ENCODE measurements at regions not wholly inside any gene's neighbourhood (a gene's known extent, or its start where the extent isn't known, plus 50 kb on each side); places are given as distances from the start of the nearest gene placed in this dataset.

DNA sequence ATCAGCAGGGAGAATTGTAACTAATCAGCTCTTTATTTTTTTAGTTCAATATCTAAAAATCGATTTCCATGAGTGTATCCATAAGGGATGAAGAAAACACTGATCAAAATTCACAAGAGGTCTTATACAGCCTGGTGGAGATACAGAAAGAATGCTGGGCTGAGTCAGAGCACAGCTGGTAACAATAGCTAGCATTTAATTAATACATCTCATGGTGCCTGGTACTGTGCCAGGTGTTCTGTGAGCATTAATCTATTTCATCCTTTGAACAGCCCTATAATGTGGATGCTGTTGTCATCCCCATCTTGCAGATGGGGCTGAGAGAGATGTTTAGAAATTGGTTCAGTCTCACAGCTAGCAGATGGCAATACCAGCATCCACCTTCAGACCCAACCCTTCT is 250.9 kb upstream of the RPS6KA3 start:
- DNase-seq, result no peak

- DNase-seq, result no peak
Observed at GRCh38 chrX:20515841-20516461, 249.2 kb upstream of the RPS6KA3 start.

DNA sequence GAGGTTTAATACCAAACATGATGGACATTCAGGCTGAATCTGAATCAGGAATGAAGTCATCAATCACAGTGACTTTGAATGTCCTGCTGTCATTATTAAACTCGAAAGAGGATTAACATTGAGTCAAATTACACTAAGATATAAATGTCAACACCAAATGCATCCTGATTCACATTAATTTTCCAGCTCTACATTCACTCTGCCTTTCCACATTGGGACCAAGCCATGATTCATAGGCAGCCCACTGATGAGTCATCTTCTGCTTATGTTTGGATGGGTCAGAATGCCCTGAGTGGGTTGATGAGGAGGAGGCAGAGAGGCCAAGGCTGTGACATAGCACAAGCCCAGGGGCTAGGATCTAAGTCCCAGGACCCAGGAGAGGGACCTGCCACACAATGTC is 247.6 kb upstream of the RPS6KA3 start:
- DNase-seq, result no peak

DNA sequence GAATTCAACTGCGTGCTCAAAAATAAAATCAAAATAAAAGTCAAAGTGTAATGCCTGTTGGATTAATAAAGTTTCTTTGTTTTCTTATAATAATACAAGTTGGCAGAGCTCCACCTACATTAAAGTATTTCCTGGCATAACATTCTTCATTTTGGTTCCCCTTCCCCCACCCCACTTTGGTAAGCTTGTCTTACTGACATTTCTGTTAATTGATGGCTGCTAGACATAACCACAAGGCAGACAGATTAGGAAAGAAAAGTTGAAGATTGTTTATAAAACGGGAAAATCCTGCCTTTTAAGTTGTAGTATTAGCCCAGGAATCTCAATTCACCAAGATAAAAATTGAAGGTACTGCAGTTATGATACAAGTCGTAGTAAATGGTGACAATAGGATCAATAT is 246.5 kb upstream of the RPS6KA3 start:
- DNase-seq, result no peak

DNA sequence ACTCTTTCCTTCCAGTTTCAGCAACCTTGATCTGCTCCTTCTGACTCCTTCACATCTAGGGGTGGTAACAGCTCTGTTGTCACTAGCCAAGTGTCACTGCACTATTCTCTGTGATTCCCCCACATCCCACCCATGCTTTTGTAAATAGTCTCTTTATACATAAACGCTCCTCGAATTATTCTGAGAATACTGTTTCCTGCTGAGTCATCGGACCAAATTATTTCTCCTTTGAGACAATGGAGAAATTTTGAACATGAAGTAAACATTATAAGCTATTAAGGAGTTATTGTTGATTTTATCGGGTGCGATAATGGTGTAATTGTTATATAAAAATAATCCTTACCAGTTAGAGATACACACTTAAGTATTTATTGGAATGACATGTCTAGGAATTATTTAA is 245.1 kb upstream of the RPS6KA3 start:
- no peak for DNase-seq

- no peak for DNase-seq
Observed at GRCh38 chrX:20507901-20508620, 241.4 kb upstream of the RPS6KA3 start.

- DNase-seq, result no peak
Observed at GRCh38 chrX:20506739-20507138, 240.0 kb upstream of the RPS6KA3 start.

- no peak for DNase-seq
Observed at GRCh38 chrX:20500949-20501348, 234.2 kb upstream of the RPS6KA3 start.

DNA sequence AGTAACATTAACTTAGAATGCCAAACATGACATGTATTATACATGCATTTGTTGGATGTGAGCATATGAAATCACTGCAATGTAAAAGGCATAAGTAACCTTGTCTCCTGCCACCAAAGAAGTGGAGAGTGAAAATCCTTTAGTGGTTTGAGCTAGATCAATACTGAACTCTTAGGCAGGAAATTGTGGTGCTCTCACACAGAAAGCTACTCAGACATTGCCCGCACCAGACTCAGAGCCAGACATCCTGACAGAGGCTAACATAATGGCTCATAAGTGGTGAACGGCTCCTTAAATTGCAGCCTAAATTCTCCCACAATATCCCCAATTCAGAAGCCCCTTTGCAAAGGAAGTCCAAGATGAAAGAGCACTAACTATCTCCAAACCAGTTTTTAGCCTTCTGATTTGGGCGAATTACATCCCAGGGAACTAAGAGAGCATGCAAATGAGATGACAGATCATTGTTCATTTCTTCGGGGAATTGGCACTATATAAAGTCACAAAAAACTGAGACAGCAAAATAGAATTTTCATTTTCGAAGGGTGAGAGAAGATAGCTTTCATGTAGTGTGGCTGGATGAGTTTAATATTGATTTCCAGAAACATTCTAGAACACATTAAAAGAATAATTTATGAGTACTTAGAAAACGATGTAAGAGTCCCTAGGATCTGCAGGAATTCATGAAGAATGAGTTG is 233.6 kb upstream of the RPS6KA3 start:
- no peak for DNase-seq

DNA sequence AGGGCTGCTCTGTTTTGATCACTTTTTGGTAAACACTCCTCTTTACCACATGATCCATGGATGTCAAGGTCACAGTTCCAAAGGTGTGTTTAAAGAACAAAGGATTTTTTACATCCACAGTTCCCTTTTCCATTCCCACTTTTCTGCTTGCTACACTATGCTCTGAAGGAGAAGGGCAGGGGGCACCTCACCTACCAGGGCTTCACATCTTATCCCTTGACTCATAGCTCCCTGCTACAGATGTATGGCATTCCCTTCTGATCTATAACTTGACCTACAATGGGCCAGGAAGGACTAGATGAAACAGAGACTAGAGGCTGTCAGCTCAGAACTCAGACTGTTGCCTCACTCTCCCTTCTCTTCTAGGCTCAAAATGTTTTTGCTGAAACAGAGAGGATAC is 233.1 kb upstream of the RPS6KA3 start:
- no peak for DNase-seq

GRCh38 chrX:20498851-20499635 is 232.3 kb upstream of the RPS6KA3 start:
- no peak for DNase-seq

GRCh38 chrX:20495575-20495974 is 228.9 kb upstream of the RPS6KA3 start:
- DNase-seq, result no peak

DNA sequence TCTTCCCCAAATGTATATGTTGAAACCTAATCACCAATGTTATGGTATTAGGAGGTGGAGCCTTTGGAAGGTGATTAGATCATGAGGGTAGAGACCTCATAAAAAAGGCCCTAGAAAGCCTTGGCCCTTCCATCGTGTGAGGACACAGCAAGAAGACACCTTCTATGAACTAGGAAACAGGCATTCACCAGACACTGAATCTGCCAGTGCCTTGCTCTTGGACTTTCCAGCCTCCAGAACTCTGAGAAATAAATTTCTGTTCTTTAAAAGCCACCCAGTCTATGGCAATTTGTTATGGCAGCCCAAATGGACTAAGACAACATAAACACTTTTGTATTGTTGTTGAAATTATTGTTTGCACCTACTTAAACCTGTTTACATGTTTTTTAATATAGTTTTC is 221.8 kb upstream of the RPS6KA3 start:
- no peak for DNase-seq

DNA sequence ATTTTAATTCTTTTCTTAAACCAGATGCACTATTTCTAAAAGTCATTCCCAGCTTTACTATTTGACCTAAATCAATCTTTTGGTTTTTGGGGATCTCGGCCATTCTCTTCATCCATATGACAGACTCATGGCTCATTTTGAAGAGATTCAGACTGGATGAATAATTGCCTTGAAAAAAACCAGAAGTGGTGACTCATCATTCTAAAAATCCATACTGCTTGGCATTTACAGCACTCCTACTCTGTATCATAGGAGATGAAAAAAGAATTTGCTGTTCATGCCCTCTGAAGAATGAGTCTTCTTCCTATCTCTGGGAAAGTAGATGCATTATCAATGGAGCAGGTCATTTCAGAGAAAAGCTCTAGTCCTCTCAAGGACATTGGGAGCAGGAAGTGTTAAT is 220.5 kb upstream of the RPS6KA3 start:
- DNase-seq, result no peak

DNA sequence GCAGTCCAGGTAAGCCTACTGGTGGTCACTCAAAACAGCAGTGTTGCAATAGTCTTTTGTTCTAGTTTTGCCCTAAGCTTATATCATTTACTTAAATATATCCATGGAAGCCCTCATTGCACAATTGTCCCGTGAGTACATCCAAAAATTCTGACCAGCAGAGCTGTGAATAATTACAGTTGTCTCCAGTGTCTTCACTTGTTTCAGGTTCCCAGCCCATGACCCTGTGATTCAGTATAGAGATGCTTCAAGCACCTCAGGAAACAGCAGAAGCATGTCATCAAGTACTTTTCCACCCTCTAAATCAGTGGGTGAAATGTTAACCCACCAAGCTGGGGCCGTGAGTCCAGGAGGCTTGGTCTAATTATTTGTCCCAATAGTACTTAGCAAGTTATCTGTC is 214.9 kb upstream of the RPS6KA3 start:
- no peak for DNase-seq

DNA sequence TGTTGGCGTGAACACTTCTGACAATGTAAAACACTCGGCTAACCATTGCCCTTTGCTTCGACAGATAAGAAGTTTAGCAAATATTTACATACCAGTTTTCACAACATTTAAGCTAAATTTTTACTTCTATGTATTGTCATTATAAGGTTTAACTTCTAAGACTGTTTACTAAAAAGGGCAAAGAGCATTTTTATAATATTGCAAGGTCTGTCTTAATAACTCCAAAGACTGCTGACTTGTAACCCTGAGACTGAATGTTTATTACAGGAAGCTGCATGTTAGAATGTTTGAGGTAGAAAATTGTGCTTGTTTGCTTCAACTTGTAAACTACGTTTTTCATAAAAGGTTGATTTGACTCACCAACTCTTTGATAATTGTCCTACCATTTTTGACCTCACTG is 213.2 kb upstream of the RPS6KA3 start:
- DNase-seq, result no peak

DNA sequence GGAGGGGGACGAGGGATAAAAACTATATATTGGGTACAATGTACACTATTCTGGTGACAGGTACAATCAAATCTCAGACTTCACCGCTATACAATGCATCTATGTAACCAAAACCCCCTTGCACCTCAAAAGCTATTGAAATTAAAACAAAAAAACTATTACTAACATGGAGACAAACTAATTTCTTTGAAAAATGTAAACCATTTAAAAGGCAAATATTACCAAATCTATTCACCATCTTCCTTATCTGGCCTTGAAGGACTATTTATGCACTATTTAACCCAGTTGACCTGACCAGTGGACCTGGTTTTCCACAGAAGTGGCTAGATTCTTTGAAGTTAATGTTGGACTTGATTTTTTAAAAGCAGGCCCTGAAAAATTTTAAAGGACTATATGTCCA is 212.3 kb upstream of the RPS6KA3 start:
- DNase-seq, result no peak

DNA sequence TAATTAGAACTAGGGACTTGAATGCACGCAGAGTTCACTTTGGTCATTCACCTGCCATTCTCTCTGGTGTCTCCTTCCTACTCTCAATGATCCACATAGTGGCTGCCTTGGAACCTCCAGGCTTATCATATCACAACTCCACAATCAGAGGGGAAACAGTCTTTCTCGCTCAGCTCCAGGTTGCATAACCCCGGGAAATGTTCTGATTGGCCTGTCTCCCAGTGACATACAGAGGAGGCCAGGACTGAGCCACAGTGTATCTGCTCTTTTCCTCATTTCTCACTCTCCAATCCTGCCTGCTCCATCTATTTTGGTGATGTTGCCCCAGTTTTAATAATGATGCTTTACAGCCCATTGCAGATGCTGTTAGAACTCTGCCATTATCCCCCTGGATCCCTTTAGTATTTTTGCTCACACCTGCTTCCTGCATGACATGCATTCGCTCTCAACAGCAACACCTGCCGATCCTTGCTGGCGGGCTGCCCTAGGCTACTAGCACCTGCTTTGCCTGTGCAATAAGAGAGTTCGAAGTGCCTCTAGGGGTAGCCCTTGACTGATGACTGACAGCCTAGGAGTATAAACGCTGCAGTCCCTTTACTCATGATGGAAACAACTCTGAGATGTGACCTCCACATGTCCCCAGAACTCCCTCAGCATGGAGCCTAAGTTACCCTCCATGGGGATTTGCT is 211.3 kb upstream of the RPS6KA3 start:
- no peak for DNase-seq

GRCh38 chrX:20477219-20477618 is 210.5 kb upstream of the RPS6KA3 start:
- DNase-seq, result no peak

GRCh38 chrX:20472620-20473258 is 206.0 kb upstream of the RPS6KA3 start:
- no peak for DNase-seq

GRCh38 chrX:20472148-20472547 is 205.4 kb upstream of the RPS6KA3 start:
- DNase-seq, result no peak

GRCh38 chrX:20471483-20471882 is 204.8 kb upstream of the RPS6KA3 start:
- DNase-seq, result no peak
